Nephron (organoid): ENCODE measurements at regions not wholly inside any gene's neighbourhood (a gene's known extent, or its start where the extent isn't known, plus 50 kb on each side); places are given as distances from the start of the nearest gene placed in this dataset.

ENCODE experiments used
- H3K27ac Mint-ChIP-seq, 3 experiments: 2 replicates each; pipeline ENCODE4 v1.8.0; 2020; ENCODE audit warnings: mixed read lengths in 3 of 3, mild to moderate bottlenecking in 2 of 3, moderate library complexity in 1 of 3
- H3K27me3 Mint-ChIP-seq: 2 replicates; pipeline ENCODE4 v1.8.0; 2021; ENCODE audit warnings: low read depth, mild to moderate bottlenecking, moderate library complexity, mixed read lengths
- H3K36me3 Mint-ChIP-seq: 2 replicates; pipeline ENCODE4 v1.8.0; 2020; ENCODE audit warnings: low read depth, mixed read lengths
- H3K4me1 Mint-ChIP-seq: 2 replicates; pipeline ENCODE4 v1.8.0; 2020; ENCODE audit warnings: mixed read lengths
- H3K4me3 Mint-ChIP-seq, 3 experiments: 2 replicates each; pipeline ENCODE4 v1.8.0; 2020; ENCODE audit warnings: mild to moderate bottlenecking in 3 of 3, mixed read lengths in 3 of 3, moderate library complexity in 2 of 3
- H3K9me3 Mint-ChIP-seq: 2 replicates; pipeline ENCODE4 v1.8.0; 2020; ENCODE audit warnings: mixed read lengths
- TF ChIP-seq, protein P1 (sequence below), 3 experiments: fragments of 200-600 bp; sonication (generic); IDR thresholded peaks; one replicate each; pipeline ENCODE4 v1.5.0; 2021; ENCODE audit warnings: antibody characterized with exemption in 3 of 3; ENCODE audit not compliant: unreplicated experiment in 3 of 3

DNA sequence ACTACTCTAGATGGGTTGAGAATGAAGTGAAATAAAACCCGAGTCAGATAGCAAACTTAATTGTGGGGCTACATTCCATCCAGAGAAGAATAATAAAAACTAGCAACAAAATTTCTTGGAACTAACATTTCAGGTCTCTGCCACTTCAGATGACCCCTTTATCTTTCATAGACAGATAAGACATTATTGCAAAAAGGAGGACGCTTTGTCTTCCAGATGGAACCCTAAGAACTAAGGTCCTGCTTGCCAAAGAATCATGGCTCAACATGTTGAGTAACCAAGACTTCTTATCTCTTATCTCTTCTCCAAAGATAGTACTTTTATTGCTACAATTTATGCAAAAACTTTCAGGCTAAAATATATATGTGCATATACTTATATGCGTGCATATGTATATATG, 221.1 kb upstream of the PREP start:
- no peak overlapping the region for H3K4me3 Mint-ChIP-seq
- H3K27ac Mint-ChIP-seq, result no peak overlapping the region
- no peaks in the 10 kb centered on the region for H3K36me3 Mint-ChIP-seq
- peaks cover 5% of the 10 kb centered on the region for H3K9me3 Mint-ChIP-seq
- H3K27me3 Mint-ChIP-seq, result peaks cover 3% of the 10 kb centered on the region
- no peaks in the 10 kb centered on the region for H3K4me1 Mint-ChIP-seq
- TF ChIP-seq, protein P1, sequence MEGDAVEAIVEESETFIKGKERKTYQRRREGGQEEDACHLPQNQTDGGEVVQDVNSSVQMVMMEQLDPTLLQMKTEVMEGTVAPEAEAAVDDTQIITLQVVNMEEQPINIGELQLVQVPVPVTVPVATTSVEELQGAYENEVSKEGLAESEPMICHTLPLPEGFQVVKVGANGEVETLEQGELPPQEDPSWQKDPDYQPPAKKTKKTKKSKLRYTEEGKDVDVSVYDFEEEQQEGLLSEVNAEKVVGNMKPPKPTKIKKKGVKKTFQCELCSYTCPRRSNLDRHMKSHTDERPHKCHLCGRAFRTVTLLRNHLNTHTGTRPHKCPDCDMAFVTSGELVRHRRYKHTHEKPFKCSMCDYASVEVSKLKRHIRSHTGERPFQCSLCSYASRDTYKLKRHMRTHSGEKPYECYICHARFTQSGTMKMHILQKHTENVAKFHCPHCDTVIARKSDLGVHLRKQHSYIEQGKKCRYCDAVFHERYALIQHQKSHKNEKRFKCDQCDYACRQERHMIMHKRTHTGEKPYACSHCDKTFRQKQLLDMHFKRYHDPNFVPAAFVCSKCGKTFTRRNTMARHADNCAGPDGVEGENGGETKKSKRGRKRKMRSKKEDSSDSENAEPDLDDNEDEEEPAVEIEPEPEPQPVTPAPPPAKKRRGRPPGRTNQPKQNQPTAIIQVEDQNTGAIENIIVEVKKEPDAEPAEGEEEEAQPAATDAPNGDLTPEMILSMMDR (IDR thresholded peaks at IDR 0.05; ENCODE audit: unreplicated experiment in 3 of 3), result no peak

DNA sequence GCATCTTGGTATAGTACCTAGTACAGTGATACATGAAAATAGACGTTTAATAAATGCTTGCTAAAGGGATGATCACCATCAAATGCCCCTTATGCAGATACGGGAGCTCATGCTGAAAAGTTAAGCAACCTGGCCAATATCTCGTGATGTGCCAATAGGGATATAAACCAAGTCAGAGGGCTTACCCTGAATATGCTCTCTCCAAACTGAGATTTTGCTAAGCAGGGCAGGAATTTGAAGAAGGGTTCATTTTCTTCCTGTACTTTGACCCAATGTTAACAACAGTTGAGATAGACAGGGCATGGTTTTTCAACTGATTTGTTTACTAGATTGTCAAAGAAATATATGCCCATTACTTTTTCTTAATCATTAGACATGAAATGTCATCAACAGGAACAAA, 219.3 kb upstream of the PREP start:
- no peaks in the 10 kb centered on the region for H3K36me3 Mint-ChIP-seq
- H3K27ac Mint-ChIP-seq, result no peak overlapping the region
- H3K9me3 Mint-ChIP-seq, result no peaks in the 10 kb centered on the region
- H3K4me1 Mint-ChIP-seq, result no peaks in the 10 kb centered on the region
- no peak overlapping the region for H3K4me3 Mint-ChIP-seq
- peaks cover 7% of the 10 kb centered on the region for H3K27me3 Mint-ChIP-seq
- TF ChIP-seq, protein P1 (IDR thresholded peaks at IDR 0.05; ENCODE audit: unreplicated experiment in 3 of 3), result no peak

- no peaks in the 10 kb centered on the region for H3K36me3 Mint-ChIP-seq
- H3K4me3 Mint-ChIP-seq, result no peak overlapping the region
- peaks cover under 1% of the 10 kb centered on the region for H3K9me3 Mint-ChIP-seq
- H3K27ac Mint-ChIP-seq, result no peak overlapping the region
- TF ChIP-seq, protein P1 (IDR thresholded peaks at IDR 0.05; ENCODE audit: unreplicated experiment in 3 of 3), result no peak
- peaks cover 7% of the 10 kb centered on the region for H3K27me3 Mint-ChIP-seq
- no peaks in the 10 kb centered on the region for H3K4me1 Mint-ChIP-seq
These were observed 218.8 kb upstream of the PREP start for GRCh38 chr6:105621564-105622175.

DNA sequence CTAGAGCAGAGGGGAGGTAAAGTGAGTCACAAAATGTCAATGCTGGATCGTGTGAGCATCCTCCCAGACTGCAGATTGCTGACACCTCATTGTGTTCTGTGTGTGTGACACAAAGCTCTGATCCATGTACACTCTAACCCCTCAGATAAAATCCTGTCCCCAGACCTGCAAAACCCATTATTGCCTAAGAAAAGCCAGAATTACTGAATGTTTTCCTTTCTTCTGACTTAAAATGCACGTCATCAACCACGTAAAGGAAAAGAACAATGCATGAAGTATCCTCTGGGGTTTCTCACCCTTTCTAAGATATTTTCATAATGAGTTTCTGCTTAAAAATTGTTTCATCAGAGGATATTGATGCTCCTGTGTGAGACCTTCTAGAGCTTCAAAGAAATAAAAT, 218.0 kb upstream of the PREP start:
- Mint-ChIP-seq H3K4me3 (no peak overlapping the region), H3K4me1 (no peaks in the 10 kb centered on the region), H3K27ac (no peak overlapping the region), H3K27me3 (peaks cover 7% of the 10 kb centered on the region), H3K36me3 (no peaks in the 10 kb centered on the region), H3K9me3 (peaks cover 5% of the 10 kb centered on the region)
- TF ChIP-seq, protein P1 (IDR thresholded peaks at IDR 0.05; ENCODE audit: unreplicated experiment in 3 of 3), result no peak

- TF ChIP-seq, protein P1 (IDR thresholded peaks at IDR 0.05; ENCODE audit: unreplicated experiment in 3 of 3), result no peak
- H3K4me1 Mint-ChIP-seq, result no peaks in the 10 kb centered on the region
- H3K4me3 Mint-ChIP-seq, result no peak overlapping the region
These were observed 217.3 kb upstream of the PREP start for GRCh38 chr6:105619971-105620741.

GRCh38 chr6:105618247-105618646, 215.4 kb upstream of the PREP start:
- Mint-ChIP-seq H3K4me3 (no peak overlapping the region), H3K27me3 (peaks cover 7% of the 10 kb centered on the region), H3K9me3 (peaks cover 11% of the 10 kb centered on the region), H3K4me1 (no peaks in the 10 kb centered on the region), H3K27ac (no peak overlapping the region), H3K36me3 (peaks cover 4% of the 10 kb centered on the region)
- TF ChIP-seq, protein P1 (IDR thresholded peaks at IDR 0.05; ENCODE audit: unreplicated experiment in 3 of 3), result no peak

More at GRCh38 chr6:105619971-105620741, 217.3 kb upstream of the PREP start:
- H3K27ac Mint-ChIP-seq, result no peak overlapping the region
- peaks cover 7% of the 10 kb centered on the region for H3K27me3 Mint-ChIP-seq
- H3K9me3 Mint-ChIP-seq, result peaks cover 6% of the 10 kb centered on the region
- peaks cover under 1% of the 10 kb centered on the region for H3K36me3 Mint-ChIP-seq
